CD8-positive, alpha-beta memory T cell (primary cell): ENCODE measurements at regions not wholly inside any gene's neighbourhood (a gene's known extent, or its start where the extent isn't known, plus 50 kb on each side); places are given as distances from the start of the nearest gene placed in this dataset.
A peak's percentile ranks its signal among the peaks of the same experiment; 100 is the strongest.
"Not testable (repeated sequence)": the region's sequence is repeated elsewhere in the genome, so short reads cannot be mapped to it uniquely, and the experiment has no call there.

Source experiments
- CTCF ChIA-PET: fragments of 350-600 bp; sonication (Branson Sonifier 250); formaldehyde crosslinking; loops from one replicate; lab custom pipeline; 2021; ENCODE audit warnings: antibody characterized with exemption; lab: Charles Lee
- POLR2A ChIA-PET: fragments of 350-600 bp; sonication (Branson Sonifier 250); formaldehyde crosslinking; loops from one replicate; lab custom pipeline; 2021; ENCODE audit warnings: antibody characterized with exemption; lab: Charles Lee
- DNase-seq, 5 donors: peaks; one replicate each; pipeline versions ENCODE4 v3.0.0 to v3.0.0-alpha.2; 2020 to 2022; ENCODE audit warnings: mixed read lengths in 1 of 5
- H3K27ac ChIP-seq: one replicate; pipeline ENCODE4 v1.7.0; 2013; ENCODE audit warnings: low read depth, mild to moderate bottlenecking, low read length, moderate library complexity
- H3K27me3 ChIP-seq: 2 replicates; pipeline ENCODE4 v1.7.0; 2013; ENCODE audit warnings: low read length, mild to moderate bottlenecking; ENCODE audit not compliant: insufficient read depth, poor library complexity, severe bottlenecking
- H3K36me3 ChIP-seq: 2 replicates; pipeline ENCODE4 v1.7.0; 2013; ENCODE audit warnings: mild to moderate bottlenecking, low read length, moderate library complexity; ENCODE audit not compliant: insufficient read depth
- H3K4me1 ChIP-seq: 2 replicates; pipeline ENCODE4 v1.7.0; 2013; ENCODE audit warnings: mild to moderate bottlenecking, low read length, moderate library complexity; ENCODE audit not compliant: insufficient read depth
- H3K4me3 ChIP-seq: 2 replicates; pipeline ENCODE4 v1.7.0; 2013; ENCODE audit warnings: mild to moderate bottlenecking, low read length
- H3K9me3 ChIP-seq: 2 replicates; pipeline ENCODE4 v1.7.0; 2013; ENCODE audit warnings: mild to moderate bottlenecking, low read length
- H3K27ac Mint-ChIP-seq, 8 donors: one replicate each; pipeline ENCODE4 v1.8.0; 2020 to 2021; ENCODE audit warnings: mixed read lengths in 8 of 8, mild to moderate bottlenecking in 6 of 8, inconsistent platforms in 3 of 8, moderate library complexity in 3 of 8
- H3K27me3 Mint-ChIP-seq, 2 donors: one replicate each; pipeline ENCODE4 v1.8.0; 2020 to 2021; ENCODE audit warnings: mixed read lengths in 2 of 2, mild to moderate bottlenecking in 1 of 2, moderate library complexity in 1 of 2
- H3K36me3 Mint-ChIP-seq, 3 donors: one replicate each; pipeline ENCODE4 v1.8.0; 2020 to 2021; ENCODE audit warnings: mixed read lengths in 3 of 3, inconsistent platforms in 1 of 3, mild to moderate bottlenecking in 1 of 3
- H3K4me1 Mint-ChIP-seq, 3 donors: one replicate each; pipeline ENCODE4 v1.8.0; 2020 to 2021; ENCODE audit warnings: mixed read lengths in 3 of 3, inconsistent platforms in 1 of 3, mild to moderate bottlenecking in 1 of 3
- H3K4me3 Mint-ChIP-seq, 7 donors: one replicate each; pipeline ENCODE4 v1.8.0; 2020 to 2021; ENCODE audit warnings: mixed read lengths in 7 of 7, mild to moderate bottlenecking in 6 of 7, moderate library complexity in 4 of 7, inconsistent platforms in 2 of 7
- H3K9me3 Mint-ChIP-seq, 5 donors: one replicate each; pipeline ENCODE4 v1.8.0; 2020 to 2022; ENCODE audit warnings: mixed read lengths in 5 of 5, mild to moderate bottlenecking in 3 of 5, moderate library complexity in 2 of 5, inconsistent platforms in 1 of 5

DNA sequence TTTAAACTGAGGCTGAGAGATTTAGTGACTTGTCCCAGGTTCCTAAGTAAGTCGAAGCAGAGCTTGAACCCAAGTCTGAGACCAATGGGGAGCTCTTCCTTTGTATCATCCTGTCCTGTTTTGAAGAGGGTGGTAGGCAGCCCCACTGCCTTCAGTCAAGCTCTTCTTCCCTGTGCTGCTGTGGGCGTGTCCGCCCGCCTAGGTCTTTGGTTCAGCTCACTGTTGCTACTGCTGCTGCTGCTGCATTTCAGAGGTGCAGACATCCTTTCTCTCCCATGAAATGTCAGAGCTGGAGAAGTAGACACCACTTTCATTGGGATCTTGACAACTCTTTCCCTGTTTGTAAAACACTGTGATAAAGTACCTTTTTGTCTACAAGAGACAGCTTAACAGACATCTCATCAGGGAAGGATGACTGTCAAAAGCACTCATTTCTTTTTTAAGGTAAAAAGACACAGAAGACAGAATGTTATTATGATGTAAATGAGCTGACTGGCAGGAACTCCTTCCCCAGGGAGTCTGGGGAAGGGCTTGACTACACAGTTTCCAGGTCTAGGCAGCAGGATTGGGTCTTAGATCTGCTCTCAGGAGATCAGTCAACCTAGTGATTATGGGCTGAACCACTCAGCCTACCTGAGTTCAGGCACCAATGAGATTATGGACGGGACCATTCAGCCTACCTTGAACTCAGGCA is 91.7 kb upstream of the TRIB2 start:
- H3K4me3 ChIP-seq: no peak overlapping the region
- H3K27me3 ChIP-seq: no peaks in the 10 kb centered on the region
- H3K9me3 Mint-ChIP-seq: no peaks in the 10 kb centered on the region
- no peak for DNase-seq
- no peaks in the 10 kb centered on the region for H3K36me3 ChIP-seq
- H3K4me1 ChIP-seq: no peaks in the 10 kb centered on the region
- no peaks in the 10 kb centered on the region for H3K36me3 Mint-ChIP-seq
- no peak overlapping the region for H3K27ac ChIP-seq
- peaks cover 4 to 12% (median 7%) of the 10 kb centered on the region in 3 donors for H3K4me1 Mint-ChIP-seq
- H3K9me3 ChIP-seq: no peaks in the 10 kb centered on the region
- H3K4me3 Mint-ChIP-seq: no peak overlapping the region
- POLR2A ChIA-PET: no interaction called here
- CTCF ChIA-PET: no interaction called here
- peaks cover 0 to 3% of the 10 kb centered on the region in 2 donors for H3K27me3 Mint-ChIP-seq
- H3K27ac Mint-ChIP-seq: peak overlapping the region in 3 of 8 donors; percentile 9 to 56 (median 14)

DNA sequence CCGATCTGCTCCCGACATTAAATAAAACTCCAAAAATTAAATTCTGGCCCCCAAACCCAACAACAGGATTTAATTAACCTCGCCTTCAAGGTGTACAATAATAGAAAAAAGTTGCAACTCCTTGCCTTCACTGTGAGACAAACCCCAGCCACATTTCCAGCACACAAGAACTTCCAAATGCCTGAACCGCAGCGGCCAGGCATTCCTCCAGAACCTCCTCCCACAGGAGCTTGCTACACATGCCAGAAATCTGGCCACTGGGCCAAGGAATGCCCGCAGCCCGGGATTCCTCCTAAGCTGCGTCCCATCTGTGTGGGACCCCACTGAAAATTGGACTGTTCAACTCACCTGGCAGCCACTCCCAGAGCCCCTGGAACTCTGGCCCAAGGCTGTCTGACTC is 88.2 kb upstream of the TRIB2 start:
- H3K4me3 Mint-ChIP-seq, H3K9me3 ChIP-seq, CTCF ChIA-PET, H3K36me3 Mint-ChIP-seq, H3K27ac ChIP-seq, H3K36me3 ChIP-seq, H3K4me3 ChIP-seq, H3K4me1 ChIP-seq, POLR2A ChIA-PET, H3K27me3 Mint-ChIP-seq, H3K27me3 ChIP-seq, DNase-seq, H3K9me3 Mint-ChIP-seq: not testable (repeated sequence)
- Mint-ChIP-seq H3K4me1 (peaks cover 5 to 14% (median 7%) of the 10 kb centered on the region in 3 donors), H3K27ac (peak overlapping the region in 1 of 8 donors; percentile 55)

DNA sequence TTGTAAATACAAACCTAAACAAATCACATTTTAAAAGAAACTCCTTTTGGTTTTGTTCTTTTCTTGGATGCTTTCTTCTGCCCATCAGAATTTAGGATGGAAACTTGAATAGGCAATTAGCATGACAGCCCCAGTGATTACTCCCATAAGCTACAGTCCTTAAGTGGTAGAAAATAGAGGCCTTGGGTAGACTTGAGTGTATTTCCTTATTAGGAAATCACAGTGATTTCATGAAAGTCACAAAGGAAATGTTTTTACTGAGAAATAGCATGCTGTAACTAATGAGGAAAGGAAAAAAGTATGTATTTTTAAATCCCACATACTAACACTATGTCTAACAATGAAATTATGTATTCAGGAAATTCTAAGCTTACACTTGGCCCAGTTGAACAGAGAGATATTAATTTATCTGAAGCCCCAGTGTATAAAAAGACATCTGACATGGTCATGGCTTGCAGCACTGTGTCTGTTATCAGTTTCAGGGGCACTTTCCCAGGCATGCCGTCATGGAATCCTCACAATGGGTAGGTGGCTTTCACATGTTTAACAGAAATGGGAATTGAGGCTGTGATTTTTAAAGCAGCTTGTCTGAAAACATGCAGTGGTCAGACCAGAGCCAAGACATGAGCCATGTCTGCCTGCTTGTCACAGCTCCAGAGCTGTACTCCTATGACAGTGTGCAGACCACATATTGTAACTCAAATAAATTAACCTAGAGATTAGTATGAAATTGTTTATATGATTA is 79.7 kb upstream of the TRIB2 start:
- POLR2A ChIA-PET: interaction anchor here (0.5 kb wide), 1 partner anchor 59 kb away, joined by 3 read pairs; no protein-coding TSS in a partner anchor
- H3K4me3 ChIP-seq: no peak overlapping the region
- H3K4me1 Mint-ChIP-seq: peaks cover 8 to 19% (median 10%) of the 10 kb centered on the region in 3 donors

GRCh38 chr2:12637754-12638153 is 79.0 kb upstream of the TRIB2 start:
- Histone ChIP-seq H3K36me3 (no peaks in the 10 kb centered on the region), H3K4me1 (peaks cover 22% of the 10 kb centered on the region), H3K9me3 (no peaks in the 10 kb centered on the region), H3K27me3 (no peaks in the 10 kb centered on the region), H3K27ac (no peak overlapping the region), H3K4me3 (no peak overlapping the region)
- no peak for DNase-seq
- H3K36me3 Mint-ChIP-seq: peaks cover 0 to 1% (median 0%) of the 10 kb centered on the region in 3 donors
- POLR2A ChIA-PET: no interaction called here
- H3K4me1 Mint-ChIP-seq: peaks cover 8 to 19% (median 10%) of the 10 kb centered on the region in 3 donors
- H3K27ac Mint-ChIP-seq: no peak overlapping the region
- CTCF ChIA-PET: interaction anchor here (0.9 kb wide), 1 partner anchor 79 kb away, joined by 3 read pairs; the partner anchor contains the start of gene TRIB2
- H3K4me3 Mint-ChIP-seq: no peak overlapping the region
- no peaks in the 10 kb centered on the region for H3K9me3 Mint-ChIP-seq
- H3K27me3 Mint-ChIP-seq: no peaks in the 10 kb centered on the region

More for the DNA sequence above, 79.7 kb upstream of the TRIB2 start:
- no peaks in the 10 kb centered on the region for H3K36me3 ChIP-seq
- H3K27me3 ChIP-seq: no peaks in the 10 kb centered on the region
- Mint-ChIP-seq H3K9me3 (no peaks in the 10 kb centered on the region), H3K36me3 (peaks cover 0 to 1% (median 0%) of the 10 kb centered on the region in 3 donors), H3K27ac (no peak overlapping the region), H3K4me3 (no peak overlapping the region), H3K27me3 (no peaks in the 10 kb centered on the region)
- peaks cover 22% of the 10 kb centered on the region for H3K4me1 ChIP-seq
- H3K9me3 ChIP-seq: no peaks in the 10 kb centered on the region
- DNase-seq: no peak
- CTCF ChIA-PET: interaction anchor here (0.9 kb wide), 1 partner anchor 80 kb away, joined by 3 read pairs; the partner anchor contains the start of gene TRIB2
- no peak overlapping the region for H3K27ac ChIP-seq

- no peaks in the 10 kb centered on the region for H3K36me3 ChIP-seq
- H3K27me3 Mint-ChIP-seq: no peaks in the 10 kb centered on the region
- H3K9me3 Mint-ChIP-seq: peaks cover 0 to 8% (median 7%) of the 10 kb centered on the region in 5 donors
- peaks cover 0 to 5% (median 1%) of the 10 kb centered on the region in 3 donors for H3K36me3 Mint-ChIP-seq
- H3K4me3 Mint-ChIP-seq: no peak overlapping the region
- POLR2A ChIA-PET: no interaction called here
- H3K4me1 ChIP-seq: peaks cover 5% of the 10 kb centered on the region
- DNase-seq: no peak
- H3K4me1 Mint-ChIP-seq: peaks cover 4 to 9% (median 5%) of the 10 kb centered on the region in 3 donors
- no peak overlapping the region for H3K4me3 ChIP-seq
- no peak overlapping the region for H3K27ac Mint-ChIP-seq
- H3K9me3 ChIP-seq: no peaks in the 10 kb centered on the region
- H3K27me3 ChIP-seq: no peaks in the 10 kb centered on the region
- no peak overlapping the region for H3K27ac ChIP-seq
- CTCF ChIA-PET: no interaction called here
These were observed 75.3 kb upstream of the TRIB2 start for GRCh38 chr2:12641441-12641840.

DNA sequence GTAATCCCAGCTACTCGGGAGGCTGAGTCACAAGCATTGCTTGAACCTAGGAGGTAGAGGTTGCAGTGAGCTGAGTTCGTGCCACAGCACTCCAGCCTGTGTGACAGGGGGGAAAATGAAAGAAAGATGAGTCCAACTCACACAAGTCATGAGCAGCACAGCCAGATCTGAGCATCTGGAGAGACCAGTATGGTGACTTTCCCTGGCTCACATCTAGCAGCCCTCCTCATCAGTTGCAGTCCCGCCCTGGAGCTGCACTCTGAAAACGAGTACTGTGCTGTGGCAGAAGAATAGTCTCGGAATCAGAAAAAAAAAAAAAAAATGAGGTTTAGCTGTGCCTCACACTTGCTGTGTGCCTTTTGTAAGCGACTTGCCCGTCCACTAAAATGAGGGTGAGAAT is 74.4 kb upstream of the TRIB2 start:
- POLR2A ChIA-PET: no interaction called here
- H3K36me3 Mint-ChIP-seq: peaks cover 0 to 9% (median 1%) of the 10 kb centered on the region in 3 donors
- no peak overlapping the region for H3K27ac ChIP-seq
- peaks cover 0 to 12% (median 7%) of the 10 kb centered on the region in 5 donors for H3K9me3 Mint-ChIP-seq
- H3K4me3 Mint-ChIP-seq: no peak overlapping the region
- no peaks in the 10 kb centered on the region for H3K36me3 ChIP-seq
- no peaks in the 10 kb centered on the region for H3K9me3 ChIP-seq
- no peak overlapping the region for H3K4me3 ChIP-seq
- H3K4me1 ChIP-seq: no peaks in the 10 kb centered on the region
- no peak for DNase-seq
- CTCF ChIA-PET: no interaction called here
- H3K27me3 Mint-ChIP-seq: no peaks in the 10 kb centered on the region
- H3K4me1 Mint-ChIP-seq: no peaks in the 10 kb centered on the region
- H3K27me3 ChIP-seq: no peaks in the 10 kb centered on the region
- no peak overlapping the region for H3K27ac Mint-ChIP-seq

DNA sequence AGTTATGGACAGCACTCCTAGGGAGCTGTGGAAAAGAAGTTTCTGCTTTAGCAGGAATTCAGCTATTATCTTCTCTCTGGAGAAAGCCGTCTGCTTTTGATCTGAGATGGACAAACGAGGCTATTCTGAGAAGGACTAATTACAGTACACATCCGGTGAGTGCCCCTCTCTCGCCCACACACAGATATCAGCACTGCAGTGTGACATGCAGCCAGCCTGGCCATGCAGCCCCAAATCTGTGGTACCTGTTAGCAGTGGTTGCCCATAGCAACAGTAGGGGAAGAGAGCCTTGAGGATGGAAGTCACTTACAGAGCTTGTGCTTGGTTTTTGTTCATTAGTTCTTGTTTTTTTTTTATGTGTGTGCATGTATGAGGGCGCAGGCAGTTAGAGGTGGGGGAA is 73.9 kb upstream of the TRIB2 start:
- no peaks in the 10 kb centered on the region for H3K27me3 Mint-ChIP-seq
- no peak overlapping the region for H3K27ac Mint-ChIP-seq
- no peaks in the 10 kb centered on the region for H3K4me1 Mint-ChIP-seq
- Histone ChIP-seq H3K27me3 (no peaks in the 10 kb centered on the region), H3K4me3 (no peak overlapping the region), H3K9me3 (no peaks in the 10 kb centered on the region), H3K27ac (no peak overlapping the region), H3K4me1 (no peaks in the 10 kb centered on the region), H3K36me3 (no peaks in the 10 kb centered on the region)
- peaks cover 0 to 12% (median 7%) of the 10 kb centered on the region in 5 donors for H3K9me3 Mint-ChIP-seq
- peaks cover 0 to 9% (median 1%) of the 10 kb centered on the region in 3 donors for H3K36me3 Mint-ChIP-seq
- DNase-seq: no peak
- POLR2A ChIA-PET: no interaction called here
- CTCF ChIA-PET: no interaction called here
- no peak overlapping the region for H3K4me3 Mint-ChIP-seq
